Thoracic aorta (tissue), 2 donors: ENCODE measurements at regions not wholly inside any gene's neighbourhood (a gene's known extent, or its start where the extent isn't known, plus 50 kb on each side); places are given as distances from the start of the nearest gene placed in this dataset.
A peak's percentile ranks its signal among the peaks of the same experiment; 100 is the strongest.

Experiments
- ATAC-seq: fragments of 150-250 bp; one replicate; pipeline ENCODE4 v1.8.0; 2017; ENCODE audit warnings: low read depth; ENCODE audit not compliant: insufficient number of reproducible peaks, low FRiP score
- DNase-seq: peaks from one replicate; pipeline ENCODE4 v3.0.0-alpha.2; 2020; ENCODE audit warnings: low spot score
- H3K27ac ChIP-seq, 2 donors: fragments of 200-600 bp; sonication (generic); 1 replicate in 1 of 2; 2 replicates in 1 of 2; pipeline ENCODE4 v1.5.1; 2016; ENCODE audit warnings: mild to moderate bottlenecking in 2 of 2, moderate library complexity in 2 of 2
- H3K27me3 ChIP-seq: fragments of 200-600 bp; sonication (generic); replicated peaks from 2 replicates; pipeline ENCODE4 v1.6.0; 2016; ENCODE audit warnings: mild to moderate bottlenecking; ENCODE audit not compliant: insufficient read depth
- H3K36me3 ChIP-seq: fragments of 200-600 bp; sonication (generic); one replicate; pipeline ENCODE4 v1.5.1; 2016
- H3K4me1 ChIP-seq, 2 donors: fragments of 200-600 bp; sonication (generic); 1 replicate in 1 of 2; 2 replicates in 1 of 2; pipeline versions ENCODE4 v1.5.1 to v1.6.0; 2016; ENCODE audit warnings: low read depth in 2 of 2, mild to moderate bottlenecking in 1 of 2; ENCODE audit not compliant: control insufficient read depth in 1 of 2
- H3K4me3 ChIP-seq: fragments of 200-600 bp; sonication (generic); 2 replicates; pipeline ENCODE4 v1.5.1; 2016; ENCODE audit warnings: mild to moderate bottlenecking
- H3K9me3 ChIP-seq: fragments of 200-600 bp; sonication (generic); 2 replicates; pipeline ENCODE4 v1.5.1; 2016
- TF ChIP-seq, protein P1 (sequence below): fragments of 200-600 bp; sonication (generic); IDR thresholded peaks from one replicate; pipeline ENCODE4 v1.5.1; 2019; ENCODE audit warnings: antibody characterized with exemption

DNA sequence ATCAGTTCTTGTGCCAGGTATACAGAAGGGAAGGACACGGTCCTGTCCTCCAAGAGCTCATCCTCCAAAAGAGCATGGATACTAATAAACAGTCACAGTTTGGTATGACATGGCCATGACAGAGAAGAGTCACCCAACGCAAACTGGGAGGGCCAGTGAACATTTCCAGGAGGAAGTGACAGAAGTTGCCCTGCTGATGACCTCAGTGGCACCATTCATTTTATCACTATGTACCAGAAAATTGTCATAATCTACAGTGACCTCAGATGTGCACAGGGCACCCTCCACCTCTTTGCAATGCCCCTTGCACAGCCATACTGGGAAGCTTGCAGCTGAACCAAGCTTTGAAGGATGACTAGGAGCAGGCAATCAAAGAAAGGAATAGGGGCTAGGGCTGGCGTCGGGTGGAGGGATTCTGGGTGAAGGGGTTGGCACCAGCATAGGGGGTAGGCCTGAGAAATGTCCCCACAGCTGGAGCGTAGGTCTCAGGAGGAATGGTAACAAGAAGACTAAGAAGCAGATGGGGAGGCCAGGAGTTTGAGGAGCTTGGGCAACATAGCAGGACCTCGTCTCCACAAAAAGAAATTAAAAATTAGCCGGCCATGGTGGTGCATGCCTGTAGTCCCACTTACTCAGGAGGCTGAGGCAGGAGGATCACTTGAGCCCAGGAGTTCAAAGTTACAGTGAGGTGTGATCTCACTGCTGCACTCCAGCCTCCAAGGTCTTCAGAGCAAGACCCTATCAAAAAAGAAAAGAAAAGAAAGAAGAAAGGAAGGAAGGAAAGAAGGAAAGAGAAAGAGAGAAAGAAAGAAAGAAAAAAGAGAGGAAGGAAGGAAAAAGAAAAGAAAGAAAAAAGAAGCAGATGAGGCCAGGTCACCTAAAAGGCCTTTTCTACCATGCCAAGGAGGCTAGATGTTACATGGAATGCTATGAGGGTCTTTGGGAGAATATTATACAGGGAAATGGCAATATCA is 65.3 kb upstream of the SNX9 start:
- peaks cover 27 to 44% of the 10 kb centered on the region in 2 donors for H3K4me1 ChIP-seq
- no peak overlapping the region for H3K4me3 ChIP-seq
- no peaks in the 10 kb centered on the region for H3K27me3 ChIP-seq
- ATAC-seq (no peak), DNase-seq (no peak)
- H3K27ac ChIP-seq: peak overlapping the region; percentile 25 to 71
- no peaks in the 10 kb centered on the region for H3K9me3 ChIP-seq
- H3K36me3 ChIP-seq: no peaks in the 10 kb centered on the region
- TF ChIP-seq, protein P1, sequence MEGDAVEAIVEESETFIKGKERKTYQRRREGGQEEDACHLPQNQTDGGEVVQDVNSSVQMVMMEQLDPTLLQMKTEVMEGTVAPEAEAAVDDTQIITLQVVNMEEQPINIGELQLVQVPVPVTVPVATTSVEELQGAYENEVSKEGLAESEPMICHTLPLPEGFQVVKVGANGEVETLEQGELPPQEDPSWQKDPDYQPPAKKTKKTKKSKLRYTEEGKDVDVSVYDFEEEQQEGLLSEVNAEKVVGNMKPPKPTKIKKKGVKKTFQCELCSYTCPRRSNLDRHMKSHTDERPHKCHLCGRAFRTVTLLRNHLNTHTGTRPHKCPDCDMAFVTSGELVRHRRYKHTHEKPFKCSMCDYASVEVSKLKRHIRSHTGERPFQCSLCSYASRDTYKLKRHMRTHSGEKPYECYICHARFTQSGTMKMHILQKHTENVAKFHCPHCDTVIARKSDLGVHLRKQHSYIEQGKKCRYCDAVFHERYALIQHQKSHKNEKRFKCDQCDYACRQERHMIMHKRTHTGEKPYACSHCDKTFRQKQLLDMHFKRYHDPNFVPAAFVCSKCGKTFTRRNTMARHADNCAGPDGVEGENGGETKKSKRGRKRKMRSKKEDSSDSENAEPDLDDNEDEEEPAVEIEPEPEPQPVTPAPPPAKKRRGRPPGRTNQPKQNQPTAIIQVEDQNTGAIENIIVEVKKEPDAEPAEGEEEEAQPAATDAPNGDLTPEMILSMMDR: no peak

DNA sequence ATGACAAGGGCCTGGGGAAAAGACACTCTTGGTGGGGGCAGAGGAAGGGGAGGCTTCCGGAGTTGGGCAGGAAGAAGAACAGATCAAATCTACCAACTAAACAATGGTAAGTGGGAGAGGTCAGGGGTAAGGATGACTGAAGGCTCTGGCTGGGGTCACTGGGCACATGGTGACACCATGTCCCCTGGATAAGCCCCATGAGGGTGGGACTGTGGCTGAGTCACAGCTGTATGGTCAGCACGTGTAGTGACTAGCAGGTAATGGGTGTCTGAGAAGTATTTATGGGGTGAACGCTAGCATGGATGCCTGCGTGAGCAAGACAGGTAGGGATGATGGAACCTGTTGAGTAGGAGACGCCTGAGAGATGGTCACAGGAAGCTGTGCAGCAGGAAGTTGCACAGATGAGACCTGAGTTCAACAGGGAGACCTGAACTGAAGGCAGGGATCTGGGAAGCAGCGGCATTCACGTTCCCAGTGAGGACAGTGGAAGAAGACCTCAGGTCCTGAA is 64.5 kb upstream of the SNX9 start:
- Histone ChIP-seq H3K27me3 (no peaks in the 10 kb centered on the region), H3K36me3 (no peaks in the 10 kb centered on the region), H3K4me3 (no peak overlapping the region), H3K27ac (no peak overlapping the region), H3K4me1 (peaks cover 34 to 52% of the 10 kb centered on the region in 2 donors), H3K9me3 (no peaks in the 10 kb centered on the region)
- DNase-seq (no peak), ATAC-seq (no peak)
- TF ChIP-seq, protein P1: no peak

DNA sequence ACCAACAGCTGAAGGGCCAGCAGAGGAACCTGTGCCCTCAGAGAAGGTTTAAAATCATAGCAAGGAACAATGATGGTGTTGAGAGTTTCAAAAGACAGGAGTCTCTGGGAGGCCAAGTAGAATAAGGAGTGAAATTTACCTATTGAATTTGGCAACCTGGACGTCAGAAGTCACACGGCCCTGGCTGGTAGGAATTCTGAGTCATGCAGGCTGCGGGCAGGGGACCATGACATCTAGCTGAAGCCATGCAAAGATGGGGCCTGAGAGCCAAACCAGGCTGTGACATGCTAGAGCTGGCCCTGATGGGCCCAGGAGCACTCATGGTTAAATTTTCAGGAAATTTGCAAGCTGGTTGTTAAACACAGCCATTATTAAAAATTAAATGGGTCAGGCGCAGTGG is 64.0 kb upstream of the SNX9 start:
- Histone ChIP-seq H3K27me3 (no peaks in the 10 kb centered on the region), H3K4me1 (peaks cover 38 to 57% of the 10 kb centered on the region in 2 donors), H3K36me3 (no peaks in the 10 kb centered on the region), H3K9me3 (no peaks in the 10 kb centered on the region), H3K4me3 (no peak overlapping the region), H3K27ac (no peak overlapping the region)
- ATAC-seq (no peak), DNase-seq (no peak)
- TF ChIP-seq, protein P1: no peak

DNA sequence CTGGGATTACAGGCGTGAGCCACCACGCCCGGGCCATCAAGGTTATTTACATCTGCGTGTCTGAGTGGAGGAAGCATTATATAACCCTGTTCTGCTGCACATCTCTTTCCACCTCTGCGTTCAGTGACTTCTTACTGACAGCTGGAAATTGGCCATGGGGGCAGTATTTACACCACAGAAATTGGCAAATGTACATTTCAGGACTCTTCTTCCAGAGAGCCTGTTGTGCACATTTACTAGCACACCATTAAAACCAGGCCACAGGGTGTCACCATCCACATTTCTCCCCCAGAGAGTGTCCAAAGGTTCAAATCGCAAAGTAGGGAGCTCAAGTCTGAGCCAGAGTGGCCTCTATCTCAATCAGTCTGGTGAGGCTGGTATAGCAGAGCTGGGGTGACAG is 62.9 kb upstream of the SNX9 start:
- ATAC-seq: no peak
- TF ChIP-seq, protein P1: no peak
- H3K27ac ChIP-seq: peak overlapping the region; percentile 80 to 82
- H3K27me3 ChIP-seq: no peaks in the 10 kb centered on the region
- no peaks in the 10 kb centered on the region for H3K9me3 ChIP-seq
- DNase-seq: no peak
- H3K4me1 ChIP-seq: peaks cover 45 to 68% of the 10 kb centered on the region in 2 donors
- H3K36me3 ChIP-seq: no peaks in the 10 kb centered on the region
- no peak overlapping the region for H3K4me3 ChIP-seq

DNA sequence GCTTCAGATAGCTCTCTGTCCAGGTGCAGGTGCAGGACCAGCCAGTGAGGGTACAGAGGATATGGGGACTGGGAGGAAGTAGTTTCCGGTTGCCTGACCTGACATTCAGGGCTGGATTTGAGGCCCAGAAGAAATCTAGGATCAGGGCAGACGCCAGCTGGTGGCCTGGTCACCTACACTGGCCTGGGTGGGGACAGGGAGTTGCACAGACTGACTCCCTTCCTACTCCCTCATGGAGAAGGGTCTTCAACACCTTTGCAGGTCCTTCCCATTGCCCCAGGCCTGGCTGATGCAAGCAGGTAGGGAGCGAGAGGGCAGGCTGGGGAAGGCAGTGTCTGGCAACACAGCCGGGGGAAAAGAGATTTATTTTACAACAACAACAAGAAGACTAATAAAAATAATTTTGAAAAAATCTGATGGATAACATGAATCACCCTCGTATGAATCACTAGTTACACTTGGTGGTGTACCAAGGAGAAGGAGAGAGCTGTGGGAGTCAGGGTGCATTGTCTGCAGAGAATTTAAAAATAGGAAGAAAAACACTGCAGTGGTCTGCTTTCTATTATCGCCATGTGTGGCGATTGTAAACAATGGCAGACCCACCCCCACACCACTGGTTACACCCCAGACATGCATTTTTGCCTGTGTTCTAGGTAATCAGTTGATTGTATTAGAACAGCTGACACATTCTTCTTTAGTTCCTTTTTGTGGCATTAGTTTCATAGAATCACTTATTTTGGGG is 62.3 kb upstream of the SNX9 start:
- ATAC-seq (no peak), DNase-seq (no peak)
- H3K27me3 ChIP-seq: no peaks in the 10 kb centered on the region
- peak overlapping the region; percentile 13 for H3K4me3 ChIP-seq
- H3K27ac ChIP-seq: peak overlapping the region; percentile 80 to 82
- TF ChIP-seq, protein P1: no peak
- no peaks in the 10 kb centered on the region for H3K36me3 ChIP-seq
- no peaks in the 10 kb centered on the region for H3K9me3 ChIP-seq
- H3K4me1 ChIP-seq: peaks cover 45 to 73% of the 10 kb centered on the region in 2 donors
